ENCODE measurements at regions not wholly inside any gene's neighbourhood (a gene's known extent, or its start where the extent isn't known, plus 50 kb on each side); places are given as distances from the start of the nearest gene placed in this dataset.

GRCh38 chr10:78776756-78777155 is 292.0 kb upstream of the ZMIZ1 start:
- TF ChIP-seq CTCF (conservative IDR thresholded peaks at IDR 0.05 in 1 of 2, IDR thresholded peaks at IDR 0.05 in 1 of 2; ENCODE audit: low read depth in 1 of 2, low read length in 2 of 2) = no peak
- TF ChIP-seq EZH2 (IDR thresholded peaks at IDR 0.05; ENCODE audit: low read length, missing control alignments) = no peak
